NCI-H345 treated with DMSO at 0.1 percent for 48 hours (cell line): ENCODE measurements at regions not wholly inside any gene's neighbourhood (a gene's known extent, or its start where the extent isn't known, plus 50 kb on each side); places are given as distances from the start of the nearest gene placed in this dataset.
"Not testable (repeated sequence)": the region's sequence is repeated elsewhere in the genome, so short reads cannot be mapped to it uniquely, and the experiment has no call there.

ENCODE experiments used
- DNase-seq: peaks from one replicate; lab custom pipeline; 2025; ENCODE audit not compliant: unreplicated experiment; lab: John Stamatoyannopoulos, UW

DNA sequence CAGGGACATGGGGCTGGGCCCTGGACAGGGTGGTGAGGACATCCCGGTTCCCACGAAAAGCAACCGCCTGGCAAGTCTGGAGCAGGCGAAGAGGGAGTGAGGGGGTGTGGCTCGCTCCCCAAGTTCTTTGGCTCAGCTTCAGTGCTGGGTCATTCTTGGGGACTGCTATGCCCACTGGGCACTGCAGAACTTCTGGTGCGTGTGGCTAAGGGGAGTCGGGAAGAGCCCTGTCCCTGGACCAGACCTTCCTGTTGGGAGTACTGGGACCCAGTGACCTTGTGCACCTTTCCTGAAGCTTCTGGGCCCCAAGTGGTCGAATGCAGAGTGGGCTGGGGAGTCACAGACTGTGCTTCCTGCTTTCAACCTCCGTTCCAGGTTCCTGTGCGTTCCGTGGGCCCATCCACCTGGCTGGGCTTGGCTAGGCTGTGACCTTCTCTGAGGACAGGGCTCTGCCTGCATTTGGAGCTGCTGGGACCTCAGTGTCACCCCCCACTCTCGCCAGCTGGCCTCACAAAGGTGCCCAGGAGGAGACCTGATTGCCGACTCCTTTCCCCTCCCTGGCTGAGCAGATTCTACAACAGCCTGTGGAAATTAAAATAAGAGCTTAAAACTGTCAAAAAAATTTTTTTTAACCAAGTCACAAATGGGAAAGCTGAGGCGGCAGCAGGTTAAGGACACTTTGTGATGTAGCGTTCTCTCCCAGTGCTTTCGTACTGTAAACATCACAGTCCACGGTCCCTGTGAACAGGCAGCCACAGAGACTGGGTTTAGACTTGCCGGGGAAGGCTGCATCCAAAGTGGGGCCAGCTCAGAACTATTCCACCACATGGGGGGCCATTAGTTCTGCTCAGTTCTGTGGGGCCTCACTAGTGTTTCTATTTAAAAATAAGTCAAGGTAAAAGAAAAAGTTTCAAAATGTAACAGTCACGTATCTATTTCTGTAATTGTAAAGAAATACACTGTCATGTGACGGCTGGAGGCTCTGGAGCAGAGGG lies 63.8 kb upstream of the WNT7B start:
- no peak for DNase-seq

- no peak for DNase-seq
Measured at GRCh38 chr22:46041642-46042041, 64.7 kb upstream of the WNT7B start.

- no peak for DNase-seq
Measured at GRCh38 chr22:46042786-46043185, 65.8 kb upstream of the WNT7B start.

GRCh38 chr22:46043339-46043738 lies 66.4 kb upstream of the WNT7B start:
- DNase-seq, result no peak

GRCh38 chr22:46043816-46044620 lies 67.1 kb upstream of the WNT7B start:
- DNase-seq, result no peak

- no peak for DNase-seq
Measured at GRCh38 chr22:46044621-46045458, 67.9 kb upstream of the WNT7B start.

- DNase-seq, result no peak
Measured at GRCh38 chr22:46045459-46046298, 68.7 kb upstream of the WNT7B start.

- no peak for DNase-seq
Measured at GRCh38 chr22:46046299-46046685, 69.3 kb upstream of the WNT7B start.

DNA sequence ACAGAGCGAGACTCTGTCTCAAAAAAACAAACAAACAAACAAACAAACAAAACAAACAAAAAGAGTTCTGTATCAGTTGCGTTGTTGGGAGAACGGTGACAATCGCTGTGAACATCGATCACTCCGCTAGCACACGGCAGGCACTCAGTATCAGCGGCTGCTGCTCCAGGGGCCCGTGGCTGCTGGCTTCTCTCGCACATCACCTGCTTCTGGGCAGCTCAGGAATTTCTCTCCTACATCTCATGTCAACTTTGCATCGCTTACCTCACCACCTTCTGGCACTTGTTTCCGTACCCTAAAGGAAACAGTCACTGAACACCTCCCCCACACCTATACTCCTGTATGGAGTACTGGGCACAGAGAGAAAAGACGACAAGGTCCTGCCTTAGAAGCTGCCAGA lies 70.3 kb upstream of the WNT7B start:
- DNase-seq, result no peak

DNA sequence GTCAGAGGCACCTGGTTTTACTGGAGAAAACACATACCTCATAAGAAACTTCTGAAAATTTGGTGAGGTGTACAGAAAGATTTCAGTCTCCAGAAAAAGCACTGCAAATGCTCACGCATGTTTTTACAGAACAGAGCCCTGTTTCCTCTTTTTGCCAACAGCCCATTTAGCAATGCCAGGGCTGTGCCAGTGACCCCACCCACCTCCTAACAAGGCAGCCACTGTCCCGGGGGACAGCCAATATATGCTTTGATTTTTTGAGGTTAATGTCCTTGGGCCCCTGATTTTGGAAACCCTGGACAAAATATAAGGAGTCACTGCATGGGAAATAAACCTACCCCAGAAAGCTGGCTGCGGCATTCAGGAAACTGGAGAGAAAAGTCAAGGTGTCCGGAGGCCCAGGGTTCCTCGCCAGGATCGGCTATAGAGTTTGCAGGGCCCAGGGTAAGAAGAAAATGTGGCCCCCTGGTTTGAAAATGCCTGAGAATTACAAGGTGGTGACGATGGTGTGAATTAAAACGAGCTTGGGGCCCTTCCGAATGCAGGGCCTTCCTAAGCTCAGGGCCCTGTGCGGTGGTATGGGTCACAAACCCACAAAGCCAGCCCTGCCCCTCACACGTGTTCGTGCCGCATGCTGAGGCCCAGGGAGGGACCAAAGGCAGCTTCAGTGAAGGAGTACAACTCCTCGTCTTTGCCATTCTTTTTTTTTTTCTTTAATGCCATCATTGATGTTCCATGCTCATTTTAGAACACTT lies 71.1 kb upstream of the WNT7B start:
- no peak for DNase-seq

DNA sequence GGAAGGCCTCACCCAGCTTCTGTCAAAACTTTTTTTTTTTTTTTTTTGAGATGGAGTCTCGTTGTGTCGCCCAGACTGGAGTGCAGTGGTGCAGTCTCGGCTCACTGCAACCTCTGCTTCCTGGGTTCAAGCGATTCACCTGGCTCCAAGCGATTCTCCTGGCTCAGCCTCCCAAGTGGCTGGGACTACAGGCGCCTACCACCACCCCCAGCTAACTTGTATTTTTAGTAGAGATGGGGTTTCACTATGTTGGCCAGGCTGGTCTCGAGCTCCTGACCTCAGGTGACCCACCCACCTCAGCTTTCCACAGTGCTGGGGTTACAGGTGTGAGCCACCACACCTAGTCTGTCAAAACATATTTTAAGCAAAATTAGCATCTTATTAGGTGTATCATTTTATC lies 71.7 kb upstream of the WNT7B start:
- DNase-seq, result not testable (repeated sequence)

- DNase-seq, result no peak
Measured at GRCh38 chr22:46049726-46050450, 72.9 kb upstream of the WNT7B start.

DNA sequence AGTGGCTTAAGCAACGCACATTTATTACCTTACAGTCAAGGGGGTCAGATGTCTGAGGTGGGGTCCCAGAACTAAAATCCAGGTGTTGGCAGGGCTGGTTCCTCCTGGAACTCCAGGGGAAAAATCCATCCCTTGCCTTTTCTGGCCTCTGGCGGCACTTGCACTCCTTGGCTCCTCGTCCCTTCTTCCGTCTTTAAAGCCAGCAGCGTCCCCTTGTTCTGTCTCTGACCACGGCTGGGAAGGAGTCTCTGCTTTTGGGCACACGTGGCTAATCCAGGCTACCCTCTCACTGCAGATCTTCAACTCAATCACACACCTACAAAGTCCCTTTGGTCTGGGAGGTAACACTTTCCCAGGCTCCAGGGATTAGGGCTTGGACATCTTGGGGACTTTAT lies 73.5 kb upstream of the WNT7B start:
- no peak for DNase-seq

DNA sequence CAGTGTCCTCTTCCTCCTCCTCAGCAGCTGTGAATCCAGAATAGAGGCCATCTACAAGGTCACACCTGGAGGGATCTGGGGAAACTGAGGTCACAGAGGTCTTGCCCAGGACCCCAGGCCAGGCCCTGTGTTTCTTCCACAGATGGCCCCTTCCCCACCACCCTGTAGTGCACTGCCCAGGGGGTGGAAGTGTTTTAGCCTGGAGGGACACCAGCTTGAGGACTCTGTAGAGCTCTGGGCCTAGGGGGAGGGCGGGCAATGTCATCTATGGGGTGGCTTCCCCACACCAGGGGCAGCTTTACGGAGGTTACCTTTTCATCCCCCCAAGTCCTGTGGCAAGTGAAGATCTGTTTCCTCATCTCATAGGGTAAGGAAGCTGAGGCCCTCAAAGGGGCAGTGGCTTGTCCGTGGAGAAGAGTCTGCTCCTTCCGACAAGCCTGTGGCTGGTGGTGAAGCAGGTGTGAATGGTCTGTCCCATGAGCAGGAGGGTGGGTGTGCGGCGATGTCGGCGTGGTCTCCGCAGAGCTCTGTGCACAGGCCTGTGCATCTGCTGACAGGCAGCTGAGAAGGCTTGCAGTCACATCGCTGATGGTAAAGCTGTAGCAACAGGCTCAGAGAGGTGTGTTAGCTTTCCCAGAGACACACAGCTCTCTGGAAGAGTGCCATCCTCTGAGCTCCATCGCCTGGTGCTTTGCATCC lies 74.1 kb upstream of the WNT7B start:
- DNase-seq, result no peak

DNA sequence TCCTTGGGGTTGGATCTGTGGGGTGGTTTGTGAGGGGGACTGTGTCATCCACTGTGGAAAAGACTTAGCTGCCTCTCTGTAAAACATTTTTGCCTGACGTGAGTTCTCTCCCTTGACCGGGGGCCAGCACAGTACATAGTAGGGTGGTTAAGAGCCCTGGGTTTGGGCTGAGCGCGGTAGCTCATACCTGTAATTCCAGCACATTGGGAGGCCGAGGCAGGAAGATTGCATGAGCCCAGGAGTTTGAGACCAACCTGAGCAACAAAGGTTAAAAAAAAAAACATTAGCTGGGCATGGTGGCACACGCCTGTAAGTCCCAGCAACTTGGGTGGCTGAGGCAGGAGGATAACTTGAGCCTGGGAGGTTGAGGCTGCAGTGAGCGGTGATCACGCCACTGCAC lies 74.7 kb upstream of the WNT7B start:
- DNase-seq, result no peak

DNA sequence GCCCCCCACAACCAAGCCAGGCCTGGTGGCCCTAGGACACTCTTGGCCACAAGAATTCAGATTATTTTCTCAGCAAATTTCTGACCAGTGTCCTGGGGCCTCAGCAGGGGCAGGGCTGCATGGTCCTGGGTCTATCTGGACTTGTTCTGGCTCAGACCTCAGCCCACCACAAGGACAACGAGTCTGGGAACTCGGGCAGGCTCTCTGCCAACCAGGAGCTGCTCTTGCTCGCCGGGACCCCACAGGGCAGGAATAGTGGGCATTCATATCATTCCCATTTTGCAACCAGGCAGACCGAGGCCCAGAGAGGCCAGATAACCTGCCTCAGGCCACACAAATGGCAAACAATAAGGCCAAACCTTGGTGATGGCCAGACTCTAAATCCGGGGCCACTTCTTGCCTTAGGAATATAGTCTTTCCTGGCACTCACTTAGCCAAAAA lies 75.4 kb upstream of the WNT7B start:
- no peak for DNase-seq

DNA sequence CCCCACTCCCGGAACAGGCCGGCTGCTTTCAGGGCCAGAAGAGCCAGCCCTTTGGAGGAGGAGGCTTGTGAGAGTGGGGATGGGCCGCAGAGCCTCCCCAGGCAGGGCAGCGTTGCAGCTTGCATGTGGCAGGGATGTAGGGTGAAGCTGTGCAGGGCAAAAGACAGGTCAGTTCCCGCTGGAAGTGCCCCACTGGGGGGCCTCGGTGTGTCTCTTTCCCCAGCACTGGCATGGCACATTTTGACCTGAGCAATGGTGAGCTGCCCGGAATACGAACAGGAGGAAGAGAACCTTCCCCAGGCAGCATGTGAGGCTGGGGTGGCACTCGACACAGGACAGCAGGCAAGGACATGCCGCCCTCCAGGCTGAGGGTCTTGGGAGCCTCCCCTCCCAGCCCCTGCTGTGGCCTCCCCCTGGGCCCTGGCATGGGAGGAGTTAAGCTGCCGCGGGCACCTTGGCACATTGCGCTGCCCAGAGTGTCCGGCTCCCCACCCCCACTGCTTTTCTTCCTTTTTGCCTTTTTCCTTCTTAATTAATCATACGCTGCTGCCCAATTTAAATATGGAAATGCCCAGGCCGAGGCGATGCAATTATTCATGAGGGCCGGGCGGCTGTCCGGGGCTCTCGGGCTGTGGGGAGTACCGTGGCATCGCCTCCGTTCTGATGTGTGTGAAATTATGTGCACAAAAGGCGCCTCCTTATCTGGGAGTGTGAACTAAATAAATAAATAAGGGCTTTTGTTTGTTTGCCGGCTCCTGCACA lies 76.0 kb upstream of the WNT7B start:
- no peak for DNase-seq
